ENCODE measurements at regions not wholly inside any gene's neighbourhood (a gene's known extent, or its start where the extent isn't known, plus 50 kb on each side); places are given as distances from the start of the nearest gene placed in this dataset.
"Not testable (repeated sequence)": the region's sequence is repeated elsewhere in the genome, so short reads cannot be mapped to it uniquely, and the experiment has no call there.

- peak; percentile 55 for DNase-seq (ENCODE audit: low spot score)
Measured at GRCh38 chr7:155377838-155378579, 79.9 kb upstream of the EN2 start.

- no peak for DNase-seq (ENCODE audit: low spot score)
Measured at GRCh38 chr7:155378580-155378934, 79.4 kb upstream of the EN2 start.

GRCh38 chr7:155378959-155379871 is 78.7 kb upstream of the EN2 start:
- DNase-seq (ENCODE audit: low spot score) = no peak

GRCh38 chr7:155380221-155380861 is 77.6 kb upstream of the EN2 start:
- DNase-seq (ENCODE audit: low spot score) = peak; percentile 87

- no peak for DNase-seq (ENCODE audit: low spot score)
Measured at GRCh38 chr7:155380976-155381851, 76.7 kb upstream of the EN2 start.

GRCh38 chr7:155381852-155382801 is 75.8 kb upstream of the EN2 start:
- DNase-seq (ENCODE audit: low spot score) = no peak

- no peak for DNase-seq (ENCODE audit: low spot score)
Measured at GRCh38 chr7:155382802-155383171, 75.1 kb upstream of the EN2 start.

GRCh38 chr7:155383756-155384491 is 74.0 kb upstream of the EN2 start:
- DNase-seq (ENCODE audit: low spot score) = no peak

- DNase-seq (ENCODE audit: low spot score) = no peak
Measured at GRCh38 chr7:155384751-155385150, 73.2 kb upstream of the EN2 start.

GRCh38 chr7:155385182-155385581 is 72.7 kb upstream of the EN2 start:
- DNase-seq (ENCODE audit: low spot score) = not testable (repeated sequence)

GRCh38 chr7:155386608-155387007 is 71.3 kb upstream of the EN2 start:
- DNase-seq (ENCODE audit: low spot score) = no peak

GRCh38 chr7:155387066-155387620 is 70.8 kb upstream of the EN2 start:
- no peak for DNase-seq (ENCODE audit: low spot score)

GRCh38 chr7:155388561-155388960 is 69.4 kb upstream of the EN2 start:
- DNase-seq (ENCODE audit: low spot score) = no peak

- no peak for DNase-seq (ENCODE audit: low spot score)
Measured at GRCh38 chr7:155391414-155391813, 66.5 kb upstream of the EN2 start.

GRCh38 chr7:155392726-155393570 is 65.0 kb upstream of the EN2 start:
- no peak for DNase-seq (ENCODE audit: low spot score)

- no peak for DNase-seq (ENCODE audit: low spot score)
Measured at GRCh38 chr7:155394413-155394812, 63.5 kb upstream of the EN2 start.

- no peak for DNase-seq (ENCODE audit: low spot score)
Measured at GRCh38 chr7:155395176-155395797, 62.6 kb upstream of the EN2 start.

GRCh38 chr7:155396661-155397060 is 61.3 kb upstream of the EN2 start:
- DNase-seq (ENCODE audit: low spot score) = no peak
